ENCODE measurements at regions not wholly inside any gene's neighbourhood (a gene's known extent, or its start where the extent isn't known, plus 50 kb on each side); places are given as distances from the start of the nearest gene placed in this dataset.

DNA sequence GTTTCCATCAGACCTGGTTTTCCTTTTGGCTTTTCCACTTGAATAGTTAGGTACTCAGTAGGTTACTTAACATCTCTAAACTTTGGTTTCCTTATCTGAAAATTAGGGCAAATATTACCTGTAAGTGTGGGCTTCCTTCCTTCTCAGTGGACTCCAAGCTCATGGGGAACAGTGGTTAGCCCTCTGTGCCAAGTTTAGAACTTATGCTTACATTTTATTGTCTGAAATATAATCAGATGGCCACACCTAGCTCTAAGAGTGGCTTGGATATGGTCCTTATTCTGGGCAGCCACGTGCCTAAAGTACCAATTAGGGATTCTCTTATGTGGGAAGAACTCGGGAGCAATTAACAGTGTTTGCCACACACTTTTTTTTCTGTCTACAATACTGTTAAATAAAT lies 133.9 kb downstream of the UCHL1 start:
- DNase-seq (ENCODE audit: low spot score), result no peak

DNA sequence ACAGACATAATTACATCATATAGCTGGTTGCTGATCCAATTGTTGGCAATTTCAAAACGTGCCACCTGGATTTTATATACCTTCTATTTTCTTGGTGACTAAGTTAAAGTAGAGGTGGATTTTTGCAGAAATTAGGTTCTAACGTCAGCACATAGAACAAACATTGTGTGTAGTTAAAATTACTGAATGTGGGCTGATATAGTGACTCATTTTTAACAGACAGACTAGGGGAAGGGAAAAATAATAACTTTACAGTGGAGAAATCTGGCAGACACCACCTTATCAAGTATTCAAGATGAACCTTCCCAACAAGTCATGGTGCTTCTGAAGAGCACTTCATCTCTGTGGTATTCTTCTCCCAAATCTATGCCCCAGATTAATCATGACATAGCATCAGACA lies 134.5 kb downstream of the UCHL1 start:
- DNase-seq (ENCODE audit: low spot score), result no peak

DNA sequence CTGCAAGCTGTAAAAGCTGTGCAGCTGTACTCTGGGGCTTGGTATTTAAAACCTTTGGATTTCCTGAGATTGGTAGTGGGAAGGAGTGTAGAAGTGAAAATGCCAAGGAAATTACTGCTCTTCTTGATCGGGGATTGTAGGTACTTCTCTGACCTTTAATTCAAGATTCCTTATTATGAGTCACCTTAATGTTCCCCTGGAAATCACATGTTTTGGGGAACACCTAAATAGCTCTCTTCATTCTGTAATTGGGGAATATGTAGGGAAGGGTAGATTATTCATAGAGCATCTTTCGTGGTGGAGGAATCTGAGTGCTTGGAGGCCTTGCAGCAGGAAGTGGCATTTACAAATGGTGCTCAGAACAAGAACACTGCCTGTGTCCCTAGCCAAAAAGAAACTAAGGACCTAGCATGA lies 137.8 kb downstream of the UCHL1 start:
- no peak for DNase-seq (ENCODE audit: low spot score)

DNA sequence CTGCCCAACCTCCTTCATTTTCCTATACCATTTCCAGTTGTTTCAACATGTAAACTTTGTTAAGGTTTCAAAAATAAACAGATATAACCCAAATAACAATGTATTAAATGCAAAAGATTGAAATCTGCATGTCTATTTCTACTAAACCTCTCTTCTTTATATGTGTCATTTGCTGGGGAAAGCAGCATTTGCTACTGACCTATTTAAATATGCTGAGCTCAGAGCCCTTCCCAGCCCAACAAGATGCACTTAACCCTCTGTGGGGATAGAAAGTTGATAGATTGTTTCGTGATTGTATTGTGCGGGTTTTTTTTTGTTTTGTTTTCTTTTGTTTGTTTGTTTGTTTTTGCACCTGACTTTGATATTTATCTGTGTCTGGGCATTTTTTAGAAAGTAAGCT lies 139.5 kb downstream of the UCHL1 start:
- no peak for DNase-seq (ENCODE audit: low spot score)

DNA sequence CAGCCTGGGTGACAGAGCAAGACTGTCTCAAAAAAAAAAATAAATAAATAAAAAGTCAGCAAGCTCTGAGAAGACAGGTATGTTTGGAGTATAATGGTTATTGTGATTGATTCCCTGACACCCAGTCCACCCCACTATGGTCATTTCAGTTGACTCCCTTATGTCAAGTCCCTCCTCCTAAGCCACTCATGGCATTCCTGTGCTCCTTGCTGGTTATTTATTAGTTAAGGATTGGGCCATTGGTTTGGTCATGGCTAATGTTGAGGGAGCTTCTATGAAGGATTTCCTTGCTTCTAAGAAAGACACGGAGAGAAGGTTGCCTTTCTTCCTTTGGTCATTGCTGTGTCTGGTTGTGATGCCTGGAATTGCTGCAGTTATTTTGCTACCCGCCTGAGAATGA lies 140.1 kb downstream of the UCHL1 start:
- no peak for DNase-seq (ENCODE audit: low spot score)

DNA sequence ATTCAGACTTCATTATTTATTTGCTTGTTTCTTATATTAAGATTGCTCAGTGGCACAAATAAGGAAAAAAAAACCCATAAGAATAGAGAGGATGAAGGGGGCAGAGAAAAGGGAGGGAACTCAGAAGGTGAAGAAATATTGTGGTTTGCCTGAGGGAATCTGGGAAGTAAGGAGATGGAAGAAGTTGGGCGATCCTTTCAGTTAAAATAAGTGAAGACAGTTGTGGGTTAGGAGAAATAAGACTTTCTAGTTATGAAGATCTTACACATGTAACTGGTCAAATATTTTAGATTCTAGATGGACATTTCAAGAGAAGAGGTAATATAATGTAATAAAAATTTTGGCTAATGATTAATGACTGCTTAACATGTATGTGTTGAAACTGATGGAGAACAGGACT lies 138.7 kb upstream of the LIMCH1 start:
- no peak for DNase-seq (ENCODE audit: low spot score)

DNA sequence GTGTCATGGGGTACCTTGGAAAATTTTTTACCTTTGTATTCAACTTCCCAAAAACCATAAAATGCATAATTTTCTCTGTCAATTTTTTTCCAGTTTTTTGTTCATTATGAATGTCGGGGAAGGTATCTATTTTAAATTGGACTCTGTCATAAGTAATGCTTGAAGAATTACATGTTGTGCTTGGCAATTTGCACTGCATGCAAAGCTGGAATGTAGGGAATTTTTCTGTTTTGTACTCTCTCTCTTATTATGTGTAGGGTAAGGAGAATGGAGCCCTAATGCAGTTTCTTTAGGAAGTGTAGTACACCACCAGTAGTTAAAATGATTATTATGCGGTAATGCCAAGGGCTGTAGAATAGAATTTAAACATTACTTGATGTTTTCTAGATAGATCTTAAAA lies 137.7 kb upstream of the LIMCH1 start:
- DNase-seq (ENCODE audit: low spot score), result no peak

DNA sequence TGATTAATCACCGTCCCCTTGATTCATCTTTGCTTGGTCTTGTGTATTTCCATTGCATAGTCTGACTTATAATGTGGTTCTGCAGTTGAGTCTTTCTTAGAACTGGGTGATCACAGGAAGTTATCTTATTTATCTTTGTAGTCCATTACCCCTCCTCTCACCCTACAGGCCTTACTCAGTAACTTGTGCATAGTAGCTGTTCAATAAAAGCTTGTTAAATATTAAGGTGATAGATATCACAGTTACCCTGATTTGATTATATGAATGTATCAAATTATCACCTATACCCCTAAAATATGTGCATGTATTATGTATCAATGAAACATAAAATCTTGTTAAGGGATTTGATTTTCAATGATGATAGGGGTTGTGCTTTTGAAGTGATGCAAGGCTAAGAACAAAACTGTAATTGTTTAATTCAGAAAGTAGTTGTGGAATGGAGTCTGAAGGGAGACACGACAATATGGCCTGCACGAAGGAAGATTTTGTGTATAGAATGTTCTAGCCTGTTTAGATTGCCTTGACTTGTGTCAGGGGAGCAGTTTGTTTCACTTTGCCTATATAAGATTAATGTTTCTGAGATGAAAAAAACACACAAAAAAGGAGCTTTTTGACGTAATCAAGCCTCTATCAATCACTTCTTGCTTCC lies 132.4 kb upstream of the LIMCH1 start:
- DNase-seq (ENCODE audit: low spot score), result no peak

DNA sequence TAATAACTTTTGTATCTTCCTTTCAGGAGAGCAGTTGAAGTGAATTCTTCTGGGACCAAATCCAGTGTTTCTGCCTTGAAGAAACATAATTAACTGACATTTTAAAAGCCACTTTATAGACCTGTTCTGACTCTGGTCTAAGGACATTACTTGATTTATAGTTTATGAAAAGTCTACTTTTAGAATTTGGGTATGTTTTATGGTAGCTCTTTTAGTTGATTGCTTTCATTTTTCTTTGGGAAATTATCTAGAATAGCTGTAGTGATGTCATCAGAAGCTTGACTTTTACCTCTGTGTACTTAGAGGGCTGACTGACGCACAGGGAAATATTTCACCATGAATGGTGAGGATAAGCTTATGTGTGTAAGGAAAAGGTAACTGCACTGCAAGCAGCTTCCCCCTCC lies 131.8 kb upstream of the LIMCH1 start:
- no peak for DNase-seq (ENCODE audit: low spot score)

DNA sequence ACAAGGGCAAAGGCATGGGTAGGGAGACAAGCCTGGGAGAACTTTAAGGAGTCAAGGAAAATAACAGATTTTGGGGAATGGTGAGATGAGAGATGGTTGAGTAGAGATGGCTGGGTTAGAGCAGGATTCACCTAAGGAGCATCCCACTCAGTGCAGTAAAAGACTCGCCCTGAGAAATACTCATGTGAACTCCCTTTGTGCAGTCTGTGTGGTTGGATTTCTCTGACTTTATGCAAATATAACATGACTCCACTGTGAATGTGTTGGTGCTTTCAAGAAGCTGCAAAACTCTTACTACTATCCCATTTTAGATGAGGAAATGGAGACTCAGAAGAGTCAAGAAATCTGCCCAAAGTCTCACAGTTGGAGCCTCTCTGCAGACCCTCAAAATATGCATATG lies 129.8 kb upstream of the LIMCH1 start:
- DNase-seq (ENCODE audit: low spot score), result no peak

DNA sequence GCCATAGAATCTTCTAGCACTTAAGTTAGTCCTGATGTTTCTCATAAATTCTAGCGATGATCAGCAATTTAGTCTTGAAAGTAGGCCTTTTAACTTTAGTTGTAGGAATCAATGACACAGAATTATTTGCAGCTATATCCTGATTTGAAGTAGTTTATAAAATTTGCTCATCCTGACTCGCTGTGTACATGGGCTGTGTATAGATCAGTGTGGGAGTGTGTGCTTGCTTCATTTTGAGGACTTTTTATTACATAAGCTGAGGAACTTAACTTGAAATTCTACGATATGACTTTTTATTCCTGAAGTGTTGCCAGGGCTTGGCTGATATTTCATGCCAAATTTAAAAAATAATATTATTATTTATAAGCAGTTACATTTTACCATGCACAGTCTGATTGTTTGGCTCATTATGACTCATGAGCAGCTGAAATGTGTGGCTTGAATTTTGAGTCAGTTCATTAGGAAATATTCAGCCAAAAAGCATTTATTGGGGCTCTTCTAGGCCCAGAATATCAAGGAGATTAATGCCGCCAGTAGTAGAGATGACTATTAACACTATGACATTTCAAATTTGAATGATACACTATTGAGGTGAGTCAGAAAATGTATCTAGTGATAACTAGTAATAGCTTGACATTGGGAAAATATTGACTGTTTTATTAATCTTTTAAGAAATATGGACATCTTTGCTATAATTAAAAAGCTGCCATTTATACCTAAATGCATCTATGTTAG lies 128.9 kb upstream of the LIMCH1 start:
- no peak for DNase-seq (ENCODE audit: low spot score)

DNA sequence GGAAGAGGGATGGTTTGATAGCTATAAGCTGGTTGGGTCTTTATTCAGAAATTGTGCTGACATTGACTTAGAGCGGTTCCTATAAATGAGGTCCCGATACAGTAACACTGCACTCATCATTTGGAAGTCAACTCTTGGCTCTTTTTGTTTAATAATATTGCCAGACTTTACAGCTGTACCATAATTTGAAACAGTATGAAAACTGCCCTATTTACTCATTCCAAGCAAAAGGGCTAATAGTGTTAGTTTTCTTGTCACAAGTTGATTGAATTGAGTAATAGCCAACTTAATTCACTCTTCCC lies 128.4 kb upstream of the LIMCH1 start:
- no peak for DNase-seq (ENCODE audit: low spot score)

DNA sequence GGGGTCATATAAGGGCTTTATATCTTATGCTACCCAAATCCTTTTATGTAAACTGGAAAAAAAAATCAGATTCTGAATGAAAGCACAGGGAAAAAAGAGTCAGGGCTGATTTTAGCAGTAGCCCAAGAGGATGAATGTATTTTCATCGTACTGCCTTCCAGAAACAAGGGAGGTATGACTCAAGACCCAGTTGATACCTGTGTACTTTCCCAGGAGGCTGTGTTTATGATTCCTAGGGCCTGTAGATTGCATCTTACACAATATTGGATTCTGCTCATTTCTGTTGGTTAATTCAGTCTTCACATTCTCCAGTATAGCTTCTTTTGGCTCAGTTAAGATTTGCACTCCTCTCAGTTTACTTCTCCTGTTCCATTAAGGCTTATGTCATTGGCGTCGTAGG lies 127.9 kb upstream of the LIMCH1 start:
- DNase-seq (ENCODE audit: low spot score), result no peak

DNA sequence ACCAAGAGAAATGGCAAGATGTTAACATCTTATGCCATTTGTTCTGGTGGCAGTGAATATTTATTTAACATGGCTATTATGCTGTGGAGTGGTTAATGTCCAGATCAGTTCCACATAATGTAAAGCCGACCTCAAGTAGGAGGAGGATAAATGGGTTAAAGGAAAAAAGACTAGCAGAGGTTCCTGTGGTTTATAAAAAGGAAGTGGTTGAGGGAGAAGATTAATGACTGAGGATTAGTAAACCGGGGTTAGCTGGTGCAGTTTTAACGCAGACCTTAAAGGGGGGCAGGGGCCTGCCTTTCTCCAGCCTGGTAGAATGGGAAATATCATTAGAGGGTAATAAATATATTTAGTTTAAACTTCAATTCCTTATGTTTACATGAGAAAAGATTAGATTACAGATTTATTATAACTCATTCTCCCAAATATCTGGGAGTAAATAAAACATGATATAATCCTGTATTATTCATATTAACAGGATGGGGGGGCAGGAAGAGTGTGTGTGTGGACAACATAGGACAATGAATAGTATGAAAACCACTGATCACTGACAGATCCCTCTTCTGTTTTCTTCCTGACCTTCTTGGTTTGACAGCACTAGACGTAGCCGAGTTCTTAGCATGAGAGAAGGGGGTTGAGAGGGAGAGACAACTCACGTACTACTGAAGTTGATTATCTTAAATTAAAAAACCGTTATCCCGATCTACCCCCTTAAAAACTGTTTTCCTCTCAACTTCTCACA lies 124.1 kb upstream of the LIMCH1 start:
- DNase-seq (ENCODE audit: low spot score), result no peak

DNA sequence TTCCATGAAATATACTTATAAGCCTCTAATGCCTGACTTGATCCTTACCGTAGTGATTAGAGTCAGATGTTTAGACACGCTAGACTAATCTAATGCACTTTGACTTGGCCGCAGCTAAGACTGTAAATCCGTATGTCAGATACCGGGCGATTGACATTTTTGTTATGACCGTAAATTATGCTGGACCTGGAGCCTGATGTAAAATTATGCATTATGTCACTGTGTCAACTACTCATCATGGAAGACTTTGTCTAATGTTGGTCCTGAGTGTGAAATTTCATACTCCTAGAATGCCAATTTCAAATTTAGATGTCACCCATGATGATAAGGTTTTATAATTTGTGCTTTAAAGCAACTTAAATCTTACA lies 123.6 kb upstream of the LIMCH1 start:
- no peak for DNase-seq (ENCODE audit: low spot score)

DNA sequence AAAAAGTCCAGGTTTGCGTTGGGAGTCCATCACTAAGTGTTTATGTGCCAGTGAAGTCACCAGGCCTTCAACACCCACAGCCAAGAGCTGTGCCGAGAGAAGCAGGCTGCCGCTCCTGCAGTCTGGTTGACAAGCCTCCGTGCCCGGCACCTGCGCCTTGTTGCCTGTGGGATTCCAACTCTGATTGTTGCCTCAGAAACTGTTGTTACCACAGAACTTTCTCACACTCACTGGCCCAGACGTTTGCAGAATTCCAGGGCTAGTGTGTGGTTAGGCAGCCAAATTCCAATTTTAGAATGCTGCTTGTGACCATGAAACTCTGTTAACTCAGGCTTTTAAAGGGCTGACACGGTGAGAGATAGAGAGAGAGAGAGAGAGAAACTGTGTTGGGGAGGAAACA lies 119.5 kb upstream of the LIMCH1 start:
- DNase-seq (ENCODE audit: low spot score), result peak; percentile 21

DNA sequence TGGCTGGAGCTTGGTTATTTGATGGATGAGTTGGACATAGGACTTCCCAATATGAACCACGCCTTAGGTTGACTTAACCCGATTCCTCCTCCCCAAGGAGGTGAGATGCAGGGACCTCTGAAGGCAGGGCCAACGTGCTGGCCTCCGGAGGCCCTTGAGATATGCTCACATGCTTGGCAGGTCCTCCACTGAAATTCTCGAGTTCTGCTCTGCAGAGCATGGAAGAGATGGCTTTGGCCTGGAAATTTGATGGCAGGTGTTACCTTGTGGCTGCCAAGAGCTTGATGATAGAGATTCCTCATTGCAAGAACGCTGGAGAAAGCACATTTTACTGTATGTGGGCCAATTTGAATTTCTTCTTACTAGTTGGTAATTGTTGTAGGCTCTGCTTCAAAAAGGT lies 117.4 kb upstream of the LIMCH1 start:
- no peak for DNase-seq (ENCODE audit: low spot score)

DNA sequence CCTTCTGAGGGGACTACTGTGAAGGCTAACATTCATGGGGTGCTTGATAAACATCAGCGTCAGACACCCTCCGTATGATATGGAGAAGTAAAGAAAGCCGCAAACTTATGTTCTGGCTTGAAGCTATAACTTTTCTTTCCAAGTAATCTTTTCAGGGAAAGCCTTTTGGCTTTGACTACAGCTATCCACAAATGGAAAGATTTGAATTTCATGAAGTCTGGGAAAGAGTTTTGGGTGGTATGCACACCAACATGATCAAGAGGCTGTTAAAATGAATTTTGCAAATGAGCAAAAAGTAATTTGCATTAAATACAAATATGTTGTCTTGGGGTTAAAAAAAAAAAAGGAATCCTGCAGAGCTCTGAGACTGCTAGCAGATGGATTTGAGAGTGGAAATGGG lies 114.8 kb upstream of the LIMCH1 start:
- DNase-seq (ENCODE audit: low spot score), result no peak

DNA sequence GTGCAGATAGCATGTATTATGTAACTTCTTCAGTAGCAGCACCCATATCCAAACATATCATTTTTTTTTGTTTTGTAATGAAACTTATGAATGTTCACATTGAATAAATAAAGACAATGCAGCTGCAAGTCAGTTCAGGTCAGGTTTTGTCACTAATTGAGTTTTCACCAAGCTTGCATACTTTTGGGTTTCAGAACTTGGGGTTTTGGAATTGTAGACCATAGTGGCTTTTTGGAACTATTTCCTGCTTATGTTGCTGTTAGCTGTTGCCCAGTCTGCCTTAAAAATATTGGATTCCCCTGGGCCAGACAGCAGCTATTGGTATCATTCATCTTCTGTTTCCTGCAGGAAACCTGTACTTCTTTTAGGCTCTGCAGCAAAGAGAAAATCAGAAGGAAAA lies 113.4 kb upstream of the LIMCH1 start:
- no peak for DNase-seq (ENCODE audit: low spot score)

DNA sequence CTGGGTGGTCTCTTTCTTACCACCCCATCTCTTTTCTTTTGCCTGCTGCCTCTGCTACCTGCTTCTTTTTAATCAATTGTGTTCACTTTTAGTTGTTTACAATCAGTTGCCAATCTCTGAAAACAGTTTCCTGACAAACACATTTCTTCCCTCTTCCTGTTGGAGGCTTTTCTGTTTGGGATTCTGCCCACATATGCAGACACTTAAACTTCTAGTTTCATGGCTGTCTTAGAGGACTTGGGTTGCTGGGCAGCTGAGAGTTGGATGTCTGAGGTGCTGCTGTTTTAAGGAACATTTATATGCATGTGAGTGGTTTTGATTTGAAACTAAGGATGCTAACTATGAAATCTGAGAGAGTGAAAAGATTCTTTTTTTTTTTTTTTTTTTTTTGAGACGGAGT lies 112.3 kb upstream of the LIMCH1 start:
- no peak for DNase-seq (ENCODE audit: low spot score)

DNA sequence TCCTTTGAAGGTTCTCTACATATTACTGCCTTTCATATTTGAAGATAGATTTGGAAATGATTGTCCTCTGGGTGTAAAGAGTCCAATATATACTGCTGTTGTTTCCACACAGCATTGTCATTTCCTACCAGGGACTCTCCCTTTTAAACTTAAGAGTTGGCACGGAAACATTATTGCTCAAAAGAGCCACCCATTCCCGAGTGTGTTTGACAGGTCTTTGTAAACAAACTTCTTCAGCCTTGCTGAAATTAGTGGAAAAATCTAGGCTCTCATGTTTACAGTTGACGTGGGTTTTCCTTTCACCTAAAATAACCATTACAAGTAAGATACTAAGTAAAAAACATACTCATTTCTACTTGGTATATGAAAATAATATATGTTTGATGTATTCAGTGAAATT lies 111.4 kb upstream of the LIMCH1 start:
- no peak for DNase-seq (ENCODE audit: low spot score)

DNA sequence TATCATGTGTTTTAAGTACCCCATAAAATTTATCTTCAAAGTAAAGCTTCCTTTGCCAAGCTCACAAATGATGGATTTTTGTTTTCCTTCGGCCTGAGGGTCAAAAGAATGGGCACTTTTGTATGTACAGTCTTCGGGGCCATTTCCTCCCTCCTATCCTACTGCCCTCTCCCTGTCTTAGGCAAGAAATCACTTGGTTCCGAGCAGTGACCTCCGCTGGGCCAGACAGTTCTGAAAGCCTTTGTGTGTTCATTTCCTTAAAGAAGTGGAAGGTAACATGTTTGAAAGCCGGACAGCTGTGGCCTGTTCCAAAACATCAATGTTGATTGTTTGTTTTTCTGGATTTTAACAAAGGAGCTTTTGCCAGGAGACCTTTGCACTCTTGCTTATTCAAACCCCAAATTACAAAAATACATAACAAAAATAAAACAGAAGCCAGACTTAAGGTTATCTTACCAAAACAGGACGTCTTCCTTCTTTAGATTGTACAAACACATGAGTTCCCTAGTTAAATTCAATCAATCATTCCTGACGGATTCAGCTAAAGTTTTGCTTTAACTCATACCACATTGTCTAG lies 110.6 kb upstream of the LIMCH1 start:
- no peak for DNase-seq (ENCODE audit: low spot score)

DNA sequence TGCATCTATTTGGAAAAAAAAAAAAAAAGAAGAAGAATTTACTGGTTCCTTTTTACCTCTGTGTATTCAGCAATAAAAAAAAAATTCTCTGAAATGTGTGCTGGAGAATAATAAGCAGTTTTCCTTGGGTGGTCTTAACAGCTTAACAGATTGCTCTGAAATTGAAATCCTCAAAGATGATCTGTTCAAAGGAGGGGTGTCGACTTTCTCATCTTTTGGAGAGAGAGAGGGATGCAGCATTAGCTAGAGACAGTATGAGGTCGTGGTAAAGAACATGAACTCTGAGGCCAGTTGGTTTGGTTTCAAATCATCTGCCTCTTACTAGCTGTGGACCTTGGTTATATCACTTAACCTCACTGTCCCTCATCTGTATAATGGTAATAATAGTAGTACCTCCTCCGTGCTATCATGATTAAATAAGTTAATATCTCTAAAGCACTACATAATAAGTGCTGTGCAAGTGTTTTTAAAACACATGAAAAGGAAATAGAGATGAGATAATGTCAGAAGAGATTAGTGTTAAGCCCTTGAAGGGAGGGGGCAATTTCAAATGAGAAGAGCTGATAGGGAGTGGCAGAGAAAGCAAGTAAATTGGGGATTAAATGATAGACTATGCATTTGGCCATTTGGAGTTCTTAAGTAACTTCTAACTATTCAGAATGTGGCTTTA lies 109.9 kb upstream of the LIMCH1 start:
- no peak for DNase-seq (ENCODE audit: low spot score)
